CD4-positive, alpha-beta T cell (primary cell): ENCODE measurements at regions not wholly inside any gene's neighbourhood (a gene's known extent, or its start where the extent isn't known, plus 50 kb on each side); places are given as distances from the start of the nearest gene placed in this dataset.

Experiments used
- ATAC-seq: fragments of 200-7000 bp; cut with Tn5 transposase; one replicate; pipeline ENCODE4 v1.10.0; 2022; ENCODE audit warnings: mild to moderate bottlenecking; ENCODE audit not compliant: poor library complexity
- CTCF ChIA-PET: fragments of 350-600 bp; sonication (Branson Sonifier 250); formaldehyde crosslinking; loops from one replicate; lab custom pipeline; 2021; ENCODE audit warnings: antibody characterized with exemption, inconsistent platforms; lab: Charles Lee
- POLR2A ChIA-PET: fragments of 350-600 bp; sonication (Branson Sonifier 250); formaldehyde crosslinking; loops from one replicate; lab custom pipeline; 2021; ENCODE audit warnings: antibody characterized with exemption, inconsistent platforms; lab: Charles Lee
- DNase-seq, 14 experiments: peaks; one replicate each; pipeline ENCODE4 v3.0.0-alpha.2; 2013 to 2020; ENCODE audit warnings: mixed read lengths in 2 of 14
- H3K27ac ChIP-seq, 2 donors: one replicate each; pipeline versions ENCODE4 v1.5.1 to v1.7.0; 2013; ENCODE audit warnings: low read length in 2 of 2, low read depth in 1 of 2, mild to moderate bottlenecking in 1 of 2
- H3K27me3 ChIP-seq, 2 experiments: 1 replicate in 1 of 2; 2 replicates in 1 of 2; pipeline versions ENCODE4 v1.6.1 to v1.7.0; 2013; ENCODE audit warnings: low read length in 2 of 2, control low read depth in 1 of 2, mild to moderate bottlenecking in 1 of 2, moderate library complexity in 1 of 2; ENCODE audit not compliant: insufficient read depth in 2 of 2, control insufficient read depth in 1 of 2
- H3K36me3 ChIP-seq: one replicate; pipeline ENCODE4 v1.6.1; 2013; ENCODE audit warnings: low read length, control low read depth; ENCODE audit not compliant: insufficient read depth
- H3K4me1 ChIP-seq: one replicate; pipeline ENCODE4 v1.6.1; 2013; ENCODE audit warnings: low read length, control low read depth; ENCODE audit not compliant: insufficient read depth
- H3K4me3 ChIP-seq: one replicate; pipeline ENCODE4 v1.5.1; 2013; ENCODE audit warnings: mild to moderate bottlenecking, low read length, moderate library complexity
- H3K9me3 ChIP-seq, 2 experiments: 1 replicate in 1 of 2; 2 replicates in 1 of 2; pipeline versions ENCODE4 v1.6.1 to v1.7.0; 2013; ENCODE audit warnings: low read length in 2 of 2, mild to moderate bottlenecking in 2 of 2, control low read depth in 1 of 2, moderate library complexity in 1 of 2; ENCODE audit not compliant: control insufficient read depth in 1 of 2, insufficient read depth in 1 of 2
- H3K27ac Mint-ChIP-seq: one replicate; pipeline ENCODE4 v1.8.0; 2020; ENCODE audit warnings: mixed read lengths
- H3K27me3 Mint-ChIP-seq: one replicate; pipeline ENCODE4 v1.8.0; 2021; ENCODE audit warnings: mixed read lengths
- H3K36me3 Mint-ChIP-seq: one replicate; pipeline ENCODE4 v1.8.0; 2021; ENCODE audit warnings: low read depth, mixed read lengths
- H3K4me1 Mint-ChIP-seq: one replicate; pipeline ENCODE4 v1.8.0; 2021; ENCODE audit warnings: low read depth, mixed read lengths
- H3K4me3 Mint-ChIP-seq: one replicate; pipeline ENCODE4 v1.8.0; 2020; ENCODE audit warnings: mild to moderate bottlenecking, mixed read lengths
- H3K9me3 Mint-ChIP-seq: one replicate; pipeline ENCODE4 v1.8.0; 2020; ENCODE audit warnings: mixed read lengths
- intact Hi-C, 2 experiments: fragments of 100-400 bp; cut with DNase I in 1 of 2; cut with micrococcal nuclease in 1 of 2; formaldehyde crosslinking; loops; one replicate each; pipeline versions ENCODE4 v1.15.1 to v1.9.0; 2023 to 2025; cut with DNase I, micrococcal nuclease
- TF ChIP-seq, protein P1 (sequence below): fragments of 200-600 bp; IDR thresholded peaks from one replicate; pipeline ENCODE4 v1.8.0; 2022; ENCODE audit warnings: antibody characterized with exemption, mild to moderate bottlenecking

DNA sequence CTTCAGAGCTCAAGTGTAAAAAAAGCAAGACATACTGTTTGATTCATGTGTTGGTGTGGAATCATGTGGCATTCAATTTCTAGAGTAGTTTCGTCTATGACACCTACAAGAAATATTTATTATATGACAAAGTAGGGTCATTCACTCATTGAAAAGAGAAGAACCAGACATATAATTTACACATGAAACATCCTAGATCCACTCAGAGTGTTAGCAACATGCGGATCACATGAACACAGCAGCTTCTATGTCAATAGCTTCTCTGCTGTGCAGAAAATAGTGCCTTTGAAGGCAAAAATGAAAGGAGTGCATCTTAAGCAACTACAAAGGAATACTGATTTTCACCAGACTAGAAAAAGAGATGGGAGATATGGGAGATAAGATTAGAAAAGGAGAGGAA is 569.8 kb downstream of the RPS29 start:
- no peak for ATAC-seq

DNA sequence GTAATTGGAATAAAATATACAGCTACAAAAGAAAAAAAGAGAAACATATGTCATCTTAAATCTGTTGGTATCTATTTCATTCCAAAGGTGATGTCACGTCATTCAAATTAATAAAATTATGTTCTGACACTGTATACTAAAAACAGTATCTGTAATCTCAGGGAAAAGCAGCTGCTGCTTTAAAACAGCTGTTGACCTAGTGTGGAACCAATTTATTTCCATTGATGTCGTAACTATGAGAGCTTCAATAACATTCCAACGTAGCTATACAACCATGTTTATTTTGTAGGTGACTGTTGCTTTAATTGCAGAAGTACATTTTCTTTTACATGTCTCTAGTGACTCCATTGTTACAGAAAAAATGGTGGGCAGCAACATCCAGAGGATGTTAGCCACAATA is 571.7 kb downstream of the RPS29 start:
- Mint-ChIP-seq H3K27me3 (no peaks in the 10 kb centered on the region), H3K36me3 (no peaks in the 10 kb centered on the region)

More for the DNA sequence above, 569.8 kb downstream of the RPS29 start:
- Histone ChIP-seq H3K27me3 (no peaks in the 10 kb centered on the region), H3K27ac (no peak overlapping the region), H3K9me3 (no peaks in the 10 kb centered on the region), H3K36me3 (no peaks in the 10 kb centered on the region), H3K4me3 (no peak overlapping the region), H3K4me1 (no peaks in the 10 kb centered on the region)
- Mint-ChIP-seq H3K4me1 (no peaks in the 10 kb centered on the region), H3K36me3 (no peaks in the 10 kb centered on the region), H3K4me3 (no peak overlapping the region), H3K9me3 (peaks cover 2% of the 10 kb centered on the region), H3K27ac (no peak overlapping the region), H3K27me3 (no peaks in the 10 kb centered on the region)
- DNase-seq: no peak
- TF ChIP-seq, protein P1, sequence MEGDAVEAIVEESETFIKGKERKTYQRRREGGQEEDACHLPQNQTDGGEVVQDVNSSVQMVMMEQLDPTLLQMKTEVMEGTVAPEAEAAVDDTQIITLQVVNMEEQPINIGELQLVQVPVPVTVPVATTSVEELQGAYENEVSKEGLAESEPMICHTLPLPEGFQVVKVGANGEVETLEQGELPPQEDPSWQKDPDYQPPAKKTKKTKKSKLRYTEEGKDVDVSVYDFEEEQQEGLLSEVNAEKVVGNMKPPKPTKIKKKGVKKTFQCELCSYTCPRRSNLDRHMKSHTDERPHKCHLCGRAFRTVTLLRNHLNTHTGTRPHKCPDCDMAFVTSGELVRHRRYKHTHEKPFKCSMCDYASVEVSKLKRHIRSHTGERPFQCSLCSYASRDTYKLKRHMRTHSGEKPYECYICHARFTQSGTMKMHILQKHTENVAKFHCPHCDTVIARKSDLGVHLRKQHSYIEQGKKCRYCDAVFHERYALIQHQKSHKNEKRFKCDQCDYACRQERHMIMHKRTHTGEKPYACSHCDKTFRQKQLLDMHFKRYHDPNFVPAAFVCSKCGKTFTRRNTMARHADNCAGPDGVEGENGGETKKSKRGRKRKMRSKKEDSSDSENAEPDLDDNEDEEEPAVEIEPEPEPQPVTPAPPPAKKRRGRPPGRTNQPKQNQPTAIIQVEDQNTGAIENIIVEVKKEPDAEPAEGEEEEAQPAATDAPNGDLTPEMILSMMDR: no peak
- intact Hi-C loops: no loop called here
- ChIA-PET CTCF (no interaction called here), POLR2A (no interaction called here)

GRCh38 chr14:49008363-49008762 is 577.8 kb downstream of the RPS29 start:
- TF ChIP-seq, protein P1: no peak
- Histone ChIP-seq H3K4me1 (no peaks in the 10 kb centered on the region), H3K4me3 (no peak overlapping the region), H3K36me3 (no peaks in the 10 kb centered on the region), H3K9me3 (no peaks in the 10 kb centered on the region), H3K27ac (no peak overlapping the region), H3K27me3 (no peaks in the 10 kb centered on the region)
- CTCF ChIA-PET: no interaction called here
- POLR2A ChIA-PET: no interaction called here
- no peak overlapping the region for H3K27ac Mint-ChIP-seq
- no peaks in the 10 kb centered on the region for H3K9me3 Mint-ChIP-seq
- no peaks in the 10 kb centered on the region for H3K27me3 Mint-ChIP-seq
- no peaks in the 10 kb centered on the region for H3K36me3 Mint-ChIP-seq
- intact Hi-C loops: no loop called here
- no peak for ATAC-seq
- H3K4me3 Mint-ChIP-seq: no peak overlapping the region
- no peaks in the 10 kb centered on the region for H3K4me1 Mint-ChIP-seq
- no peak for DNase-seq

More for the DNA sequence above, 571.7 kb downstream of the RPS29 start:
- no peaks in the 10 kb centered on the region for H3K4me1 ChIP-seq
- ChIA-PET CTCF (no interaction called here), POLR2A (no interaction called here)
- ATAC-seq (no peak), DNase-seq (no peak)
- no peaks in the 10 kb centered on the region for H3K4me1 Mint-ChIP-seq
- no peaks in the 10 kb centered on the region for H3K27me3 ChIP-seq
- no peak overlapping the region for H3K4me3 Mint-ChIP-seq
- TF ChIP-seq, protein P1: no peak
- H3K36me3 ChIP-seq: no peaks in the 10 kb centered on the region
- H3K27ac ChIP-seq: no peak overlapping the region
- no peaks in the 10 kb centered on the region for H3K9me3 ChIP-seq
- no peaks in the 10 kb centered on the region for H3K9me3 Mint-ChIP-seq
- H3K27ac Mint-ChIP-seq: no peak overlapping the region
- no peak overlapping the region for H3K4me3 ChIP-seq
- intact Hi-C loops: no loop called here
